Esophagus muscularis mucosa (tissue), 4 donors: ENCODE measurements at regions not wholly inside any gene's neighbourhood (a gene's known extent, or its start where the extent isn't known, plus 50 kb on each side); places are given as distances from the start of the nearest gene placed in this dataset.

Experiments used
- EP300 ChIP-seq: sonication (generic); formaldehyde crosslinking; IDR thresholded peaks from one replicate; pipeline ENCODE4 v1.6.1; 2017; ENCODE audit warnings: antibody characterized with exemption
- POLR2A ChIP-seq: fragments of 450-650 bp; IDR thresholded peaks from one replicate; pipeline ENCODE4 v1.6.1; 2017; ENCODE audit warnings: antibody characterized with exemption, moderate library complexity, mild to moderate bottlenecking, low read depth
- POLR2AphosphoS5 ChIP-seq, 2 donors: sonication (generic); formaldehyde crosslinking; IDR thresholded peaks; one replicate each; pipeline ENCODE4 v1.6.1; 2017; ENCODE audit warnings: antibody characterized with exemption in 2 of 2
- TF ChIP-seq, protein P1 (sequence below), 3 experiments: fragments of 200-600 bp in 2 of 3; fragments of 450-650 bp in 1 of 3; sonication (generic) in 2 of 3; IDR thresholded peaks; one replicate each; pipeline ENCODE4 v1.5.1; 2017 to 2019; ENCODE audit warnings: antibody characterized with exemption in 3 of 3, mild to moderate bottlenecking in 2 of 3, moderate library complexity in 1 of 3

- TF ChIP-seq POLR2AphosphoS5 (IDR thresholded peaks at IDR 0.05) = no peak
- TF ChIP-seq, protein P1, sequence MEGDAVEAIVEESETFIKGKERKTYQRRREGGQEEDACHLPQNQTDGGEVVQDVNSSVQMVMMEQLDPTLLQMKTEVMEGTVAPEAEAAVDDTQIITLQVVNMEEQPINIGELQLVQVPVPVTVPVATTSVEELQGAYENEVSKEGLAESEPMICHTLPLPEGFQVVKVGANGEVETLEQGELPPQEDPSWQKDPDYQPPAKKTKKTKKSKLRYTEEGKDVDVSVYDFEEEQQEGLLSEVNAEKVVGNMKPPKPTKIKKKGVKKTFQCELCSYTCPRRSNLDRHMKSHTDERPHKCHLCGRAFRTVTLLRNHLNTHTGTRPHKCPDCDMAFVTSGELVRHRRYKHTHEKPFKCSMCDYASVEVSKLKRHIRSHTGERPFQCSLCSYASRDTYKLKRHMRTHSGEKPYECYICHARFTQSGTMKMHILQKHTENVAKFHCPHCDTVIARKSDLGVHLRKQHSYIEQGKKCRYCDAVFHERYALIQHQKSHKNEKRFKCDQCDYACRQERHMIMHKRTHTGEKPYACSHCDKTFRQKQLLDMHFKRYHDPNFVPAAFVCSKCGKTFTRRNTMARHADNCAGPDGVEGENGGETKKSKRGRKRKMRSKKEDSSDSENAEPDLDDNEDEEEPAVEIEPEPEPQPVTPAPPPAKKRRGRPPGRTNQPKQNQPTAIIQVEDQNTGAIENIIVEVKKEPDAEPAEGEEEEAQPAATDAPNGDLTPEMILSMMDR (IDR thresholded peaks at IDR 0.05) = no peak
- no peak for TF ChIP-seq EP300
- no peak for TF ChIP-seq POLR2A
Measured at GRCh38 chr12:24535334-24536069, 413.4 kb downstream of the BCAT1 start.
